Cardiac muscle cell (in vitro differentiated cells and primary cell): ENCODE measurements at regions not wholly inside any gene's neighbourhood (a gene's known extent, or its start where the extent isn't known, plus 50 kb on each side); places are given as distances from the start of the nearest gene placed in this dataset.

Source experiments
- DNase-seq, 2 donors: peaks; one replicate each; pipeline versions ENCODE4 v3.0.0 to v3.0.0-alpha.2; 2010 to 2017; ENCODE audit warnings: low read depth in 1 of 2, low spot score in 1 of 2
- H3K27ac ChIP-seq: fragments of 200-600 bp; sonication (generic); 2 replicates; pipeline ENCODE4 v1.5.1; 2016
- H3K27me3 ChIP-seq: fragments of 200-600 bp; sonication (generic); 2 replicates; pipeline ENCODE4 v1.6.0; 2016; ENCODE audit warnings: control low read depth
- H3K36me3 ChIP-seq: fragments of 200-600 bp; sonication (generic); 2 replicates; pipeline ENCODE4 v1.5.1; 2016; ENCODE audit warnings: control low read depth
- H3K4me1 ChIP-seq: fragments of 200-600 bp; sonication (generic); 2 replicates; pipeline ENCODE4 v1.8.1; 2017; ENCODE audit warnings: low read depth, mild to moderate bottlenecking, mixed run types
- H3K4me3 ChIP-seq: fragments of 200-600 bp; sonication (generic); 2 replicates; pipeline ENCODE4 v1.5.1; 2016; ENCODE audit warnings: mild to moderate bottlenecking
- H3K9me3 ChIP-seq: fragments of 200-600 bp; sonication (generic); 2 replicates; pipeline ENCODE4 v1.5.1; 2017; ENCODE audit warnings: low read depth, mild to moderate bottlenecking, control low read depth
- TF ChIP-seq, protein P1 (sequence below): IDR thresholded peaks from 2 replicates; pipeline ENCODE4 v1.5.1; 2012; ENCODE audit warnings: low read depth, mild to moderate bottlenecking, low read length

DNA sequence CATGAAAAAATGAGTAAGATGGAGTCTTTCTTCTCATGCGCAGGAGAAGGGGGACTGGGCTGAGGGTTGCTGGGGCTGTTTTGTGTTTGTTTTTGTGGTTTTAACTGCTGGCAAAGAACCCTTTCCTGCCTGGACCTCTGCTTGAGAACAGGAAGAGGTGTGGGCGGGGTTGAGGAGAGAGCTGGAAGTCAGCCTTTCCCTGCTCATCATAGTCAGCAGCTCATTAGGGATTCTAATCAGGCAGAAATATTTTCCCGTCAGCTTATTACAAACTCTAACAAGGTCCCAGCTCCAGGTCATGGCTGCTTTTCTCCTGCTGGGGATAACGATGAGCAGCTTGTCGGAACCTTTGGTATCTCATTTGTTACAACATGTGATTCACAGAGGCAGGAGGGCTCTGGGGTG is 185.0 kb upstream of the NRXN3 start:
- peak in 1 of 2 donors; percentile 46 for DNase-seq
- Histone ChIP-seq H3K27ac (no peak overlapping the region), H3K27me3 (peaks cover 12% of the 10 kb centered on the region)

DNA sequence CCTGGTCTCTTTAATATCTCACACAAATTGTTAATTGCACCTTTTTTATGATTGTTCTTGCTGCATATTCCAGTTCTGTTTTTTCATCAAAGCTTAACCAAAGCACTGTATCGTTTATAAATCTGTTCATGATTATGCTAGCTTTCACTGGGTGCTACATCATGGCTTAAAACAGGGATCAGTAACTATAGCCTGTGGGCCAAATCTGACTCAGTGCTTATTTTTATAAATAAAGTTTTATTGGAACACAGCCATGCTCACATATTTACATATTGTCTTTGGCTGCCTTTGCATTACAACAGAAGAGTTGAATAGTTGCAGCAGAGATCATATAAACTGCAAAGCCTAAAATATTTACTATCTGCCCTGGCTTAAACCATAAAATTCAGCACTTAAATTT is 183.4 kb upstream of the NRXN3 start:
- TF ChIP-seq, protein P1, sequence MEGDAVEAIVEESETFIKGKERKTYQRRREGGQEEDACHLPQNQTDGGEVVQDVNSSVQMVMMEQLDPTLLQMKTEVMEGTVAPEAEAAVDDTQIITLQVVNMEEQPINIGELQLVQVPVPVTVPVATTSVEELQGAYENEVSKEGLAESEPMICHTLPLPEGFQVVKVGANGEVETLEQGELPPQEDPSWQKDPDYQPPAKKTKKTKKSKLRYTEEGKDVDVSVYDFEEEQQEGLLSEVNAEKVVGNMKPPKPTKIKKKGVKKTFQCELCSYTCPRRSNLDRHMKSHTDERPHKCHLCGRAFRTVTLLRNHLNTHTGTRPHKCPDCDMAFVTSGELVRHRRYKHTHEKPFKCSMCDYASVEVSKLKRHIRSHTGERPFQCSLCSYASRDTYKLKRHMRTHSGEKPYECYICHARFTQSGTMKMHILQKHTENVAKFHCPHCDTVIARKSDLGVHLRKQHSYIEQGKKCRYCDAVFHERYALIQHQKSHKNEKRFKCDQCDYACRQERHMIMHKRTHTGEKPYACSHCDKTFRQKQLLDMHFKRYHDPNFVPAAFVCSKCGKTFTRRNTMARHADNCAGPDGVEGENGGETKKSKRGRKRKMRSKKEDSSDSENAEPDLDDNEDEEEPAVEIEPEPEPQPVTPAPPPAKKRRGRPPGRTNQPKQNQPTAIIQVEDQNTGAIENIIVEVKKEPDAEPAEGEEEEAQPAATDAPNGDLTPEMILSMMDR = no peak
- H3K9me3 ChIP-seq = no peaks in the 10 kb centered on the region
- H3K4me1 ChIP-seq = no peaks in the 10 kb centered on the region
- no peaks in the 10 kb centered on the region for H3K36me3 ChIP-seq
- H3K4me3 ChIP-seq = no peak overlapping the region
- H3K27ac ChIP-seq = no peak overlapping the region
- H3K27me3 ChIP-seq = peaks cover 7% of the 10 kb centered on the region
- no peak for DNase-seq

More for the DNA sequence above, 185.0 kb upstream of the NRXN3 start:
- no peaks in the 10 kb centered on the region for H3K9me3 ChIP-seq
- no peak overlapping the region for H3K4me3 ChIP-seq
- TF ChIP-seq, protein P1 = no peak
- no peaks in the 10 kb centered on the region for H3K4me1 ChIP-seq
- no peaks in the 10 kb centered on the region for H3K36me3 ChIP-seq

DNA sequence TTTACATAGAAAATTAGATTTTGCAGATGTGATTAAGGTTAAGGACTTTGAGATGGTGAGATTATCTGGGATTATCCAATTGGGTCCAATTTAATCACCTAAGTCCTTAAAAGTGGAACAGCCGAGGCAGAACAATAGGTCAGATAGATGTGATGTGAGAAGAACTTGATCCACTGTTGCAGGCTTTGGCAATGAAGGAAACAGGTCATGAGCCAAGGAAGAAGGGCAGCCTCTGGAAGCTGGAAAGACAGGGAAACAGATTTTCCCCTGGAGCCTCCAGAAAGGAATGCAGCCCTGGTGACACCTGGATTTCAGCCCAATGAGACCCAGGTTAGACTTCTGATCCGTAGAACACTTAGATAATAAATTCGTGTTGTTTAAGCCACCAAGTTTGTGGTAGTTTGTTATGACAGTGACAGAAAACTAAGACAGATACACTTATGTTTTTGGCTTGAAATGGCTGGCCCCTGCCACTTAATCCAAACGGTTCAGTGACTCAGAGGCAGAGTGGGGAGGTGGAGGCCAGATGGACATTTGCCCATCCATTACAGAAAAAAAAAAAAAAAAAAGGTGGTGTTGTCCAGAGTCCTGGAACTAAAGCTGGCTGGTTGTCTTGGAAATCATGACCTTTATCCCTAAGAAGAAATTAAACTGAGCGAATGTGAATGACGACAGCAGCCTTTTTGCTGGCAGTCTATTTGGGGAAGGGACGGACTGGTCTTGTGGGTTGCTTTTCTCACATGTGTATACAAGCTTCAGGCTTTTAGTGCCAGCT is 181.9 kb upstream of the NRXN3 start:
- H3K27ac ChIP-seq = no peak overlapping the region
- no peaks in the 10 kb centered on the region for H3K4me1 ChIP-seq
- H3K36me3 ChIP-seq = no peaks in the 10 kb centered on the region
- TF ChIP-seq, protein P1 = no peak
- no peaks in the 10 kb centered on the region for H3K9me3 ChIP-seq
- no peak overlapping the region for H3K4me3 ChIP-seq
- no peaks in the 10 kb centered on the region for H3K27me3 ChIP-seq
- DNase-seq = no peak

GRCh38 chr14:77988970-77989369 is 181.2 kb upstream of the NRXN3 start:
- Histone ChIP-seq H3K27me3 (no peaks in the 10 kb centered on the region), H3K27ac (no peak overlapping the region)
- peak in 1 of 2 donors; percentile 42 for DNase-seq

GRCh38 chr14:77989441-77989991 is 180.7 kb upstream of the NRXN3 start:
- Histone ChIP-seq H3K27ac (no peak overlapping the region), H3K4me3 (no peak overlapping the region), H3K9me3 (no peaks in the 10 kb centered on the region), H3K36me3 (no peaks in the 10 kb centered on the region), H3K4me1 (no peaks in the 10 kb centered on the region), H3K27me3 (no peaks in the 10 kb centered on the region)
- no peak for DNase-seq
- TF ChIP-seq, protein P1 = no peak

More at GRCh38 chr14:77988970-77989369, 181.2 kb upstream of the NRXN3 start:
- Histone ChIP-seq H3K4me3 (no peak overlapping the region), H3K4me1 (no peaks in the 10 kb centered on the region), H3K36me3 (no peaks in the 10 kb centered on the region), H3K9me3 (no peaks in the 10 kb centered on the region)
- TF ChIP-seq, protein P1 = no peak
